CD8-positive, alpha-beta memory T cell (primary cell): ENCODE measurements at regions not wholly inside any gene's neighbourhood (a gene's known extent, or its start where the extent isn't known, plus 50 kb on each side); places are given as distances from the start of the nearest gene placed in this dataset.
"Not testable (repeated sequence)": the region's sequence is repeated elsewhere in the genome, so short reads cannot be mapped to it uniquely, and the experiment has no call there.

ENCODE experiments used
- CTCF ChIA-PET: fragments of 350-600 bp; sonication (Branson Sonifier 250); formaldehyde crosslinking; loops from one replicate; lab custom pipeline; 2021; ENCODE audit warnings: antibody characterized with exemption; lab: Charles Lee
- POLR2A ChIA-PET: fragments of 350-600 bp; sonication (Branson Sonifier 250); formaldehyde crosslinking; loops from one replicate; lab custom pipeline; 2021; ENCODE audit warnings: antibody characterized with exemption; lab: Charles Lee
- DNase-seq, 5 donors: peaks; one replicate each; pipeline versions ENCODE4 v3.0.0 to v3.0.0-alpha.2; 2020 to 2022; ENCODE audit warnings: mixed read lengths in 1 of 5
- H3K27ac ChIP-seq: one replicate; pipeline ENCODE4 v1.7.0; 2013; ENCODE audit warnings: low read depth, mild to moderate bottlenecking, low read length, moderate library complexity
- H3K27me3 ChIP-seq: 2 replicates; pipeline ENCODE4 v1.7.0; 2013; ENCODE audit warnings: low read length, mild to moderate bottlenecking; ENCODE audit not compliant: insufficient read depth, poor library complexity, severe bottlenecking
- H3K36me3 ChIP-seq: 2 replicates; pipeline ENCODE4 v1.7.0; 2013; ENCODE audit warnings: mild to moderate bottlenecking, low read length, moderate library complexity; ENCODE audit not compliant: insufficient read depth
- H3K4me1 ChIP-seq: 2 replicates; pipeline ENCODE4 v1.7.0; 2013; ENCODE audit warnings: mild to moderate bottlenecking, low read length, moderate library complexity; ENCODE audit not compliant: insufficient read depth
- H3K4me3 ChIP-seq: 2 replicates; pipeline ENCODE4 v1.7.0; 2013; ENCODE audit warnings: mild to moderate bottlenecking, low read length
- H3K9me3 ChIP-seq: 2 replicates; pipeline ENCODE4 v1.7.0; 2013; ENCODE audit warnings: mild to moderate bottlenecking, low read length
- H3K27ac Mint-ChIP-seq, 8 donors: one replicate each; pipeline ENCODE4 v1.8.0; 2020 to 2021; ENCODE audit warnings: mixed read lengths in 8 of 8, mild to moderate bottlenecking in 6 of 8, inconsistent platforms in 3 of 8, moderate library complexity in 3 of 8
- H3K27me3 Mint-ChIP-seq, 2 donors: one replicate each; pipeline ENCODE4 v1.8.0; 2020 to 2021; ENCODE audit warnings: mixed read lengths in 2 of 2, mild to moderate bottlenecking in 1 of 2, moderate library complexity in 1 of 2
- H3K36me3 Mint-ChIP-seq, 3 donors: one replicate each; pipeline ENCODE4 v1.8.0; 2020 to 2021; ENCODE audit warnings: mixed read lengths in 3 of 3, inconsistent platforms in 1 of 3, mild to moderate bottlenecking in 1 of 3
- H3K4me1 Mint-ChIP-seq, 3 donors: one replicate each; pipeline ENCODE4 v1.8.0; 2020 to 2021; ENCODE audit warnings: mixed read lengths in 3 of 3, inconsistent platforms in 1 of 3, mild to moderate bottlenecking in 1 of 3
- H3K4me3 Mint-ChIP-seq, 7 donors: one replicate each; pipeline ENCODE4 v1.8.0; 2020 to 2021; ENCODE audit warnings: mixed read lengths in 7 of 7, mild to moderate bottlenecking in 6 of 7, moderate library complexity in 4 of 7, inconsistent platforms in 2 of 7
- H3K9me3 Mint-ChIP-seq, 5 donors: one replicate each; pipeline ENCODE4 v1.8.0; 2020 to 2022; ENCODE audit warnings: mixed read lengths in 5 of 5, mild to moderate bottlenecking in 3 of 5, moderate library complexity in 2 of 5, inconsistent platforms in 1 of 5

DNA sequence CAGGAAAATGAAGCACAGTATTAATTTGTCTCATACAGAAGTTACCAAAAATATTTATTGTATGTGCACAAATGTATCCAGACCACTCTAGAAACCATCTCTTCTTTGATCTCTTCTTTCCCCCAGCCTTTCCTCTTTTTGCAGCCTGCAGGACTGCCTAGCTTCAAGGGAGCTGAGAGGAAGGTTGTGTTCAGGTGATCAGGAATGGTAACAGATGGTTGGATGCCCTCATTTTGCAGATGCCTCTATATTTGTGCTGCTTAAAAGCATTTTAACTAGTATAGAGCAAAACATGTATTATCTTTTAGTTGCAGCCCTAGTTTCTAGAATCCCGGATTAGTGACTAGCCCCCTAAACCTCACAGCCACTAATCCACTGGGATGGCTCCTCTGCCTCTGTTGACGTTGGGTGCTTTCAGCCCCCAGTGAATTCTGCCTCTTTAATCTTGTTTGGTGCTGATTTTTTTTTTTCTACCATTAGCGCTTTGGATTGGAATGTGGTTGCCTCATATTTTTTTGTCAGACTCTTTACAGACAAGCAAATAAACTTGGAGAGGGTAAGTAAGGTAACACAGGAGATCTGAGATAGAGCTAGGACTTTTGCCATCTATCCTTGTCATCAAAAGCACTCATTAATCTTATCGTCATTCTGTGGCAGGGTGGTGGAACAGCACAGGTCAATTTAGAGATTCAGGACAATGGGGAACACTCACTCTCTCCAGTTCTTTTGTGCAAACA is 103.8 kb upstream of the NDUFV2 start:
- no peak overlapping the region for H3K4me3 Mint-ChIP-seq
- no peak for DNase-seq
- H3K27me3 ChIP-seq, result no peaks in the 10 kb centered on the region
- POLR2A ChIA-PET, result no interaction called here
- H3K27me3 Mint-ChIP-seq, result peaks cover 7 to 61% of the 10 kb centered on the region in 2 donors
- no peaks in the 10 kb centered on the region for H3K9me3 ChIP-seq
- H3K4me3 ChIP-seq, result no peak overlapping the region
- no peak overlapping the region for H3K27ac Mint-ChIP-seq
- H3K27ac ChIP-seq, result peak overlapping the region; percentile 61
- peaks cover 0 to 1% (median 0%) of the 10 kb centered on the region in 3 donors for H3K36me3 Mint-ChIP-seq
- H3K4me1 ChIP-seq, result no peaks in the 10 kb centered on the region
- CTCF ChIA-PET, result interaction anchor here (0.8 kb wide), 1 partner anchor 21 kb away, joined by 3 read pairs; no protein-coding TSS in a partner anchor
- H3K36me3 ChIP-seq, result no peaks in the 10 kb centered on the region
- H3K4me1 Mint-ChIP-seq, result no peaks in the 10 kb centered on the region
- peaks cover 0 to 8% (median 4%) of the 10 kb centered on the region in 5 donors for H3K9me3 Mint-ChIP-seq

DNA sequence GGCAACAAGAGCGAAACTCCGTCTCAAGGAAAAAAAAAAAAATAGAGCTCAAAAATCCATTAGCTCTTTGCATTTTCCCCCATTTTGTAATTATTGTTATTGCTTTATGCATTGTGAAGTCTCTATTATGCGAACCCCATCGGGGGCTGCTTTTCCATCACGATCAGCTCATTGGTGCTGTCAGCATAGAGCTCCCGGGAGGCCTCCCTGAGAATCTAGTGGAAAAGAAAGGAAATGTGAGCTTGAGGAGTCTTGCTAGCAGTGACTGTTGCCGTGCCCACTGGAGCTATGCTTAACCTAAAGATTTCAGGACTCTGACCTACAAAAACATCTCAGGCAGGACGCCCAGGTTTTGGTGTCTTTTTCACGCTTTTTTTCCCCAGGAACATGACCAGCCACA is 102.6 kb upstream of the NDUFV2 start:
- H3K36me3 Mint-ChIP-seq, result peaks cover 0 to 1% (median 0%) of the 10 kb centered on the region in 3 donors
- peaks cover 7 to 59% of the 10 kb centered on the region in 2 donors for H3K27me3 Mint-ChIP-seq
- no peaks in the 10 kb centered on the region for H3K4me1 Mint-ChIP-seq
- H3K27ac Mint-ChIP-seq, result no peak overlapping the region
- Histone ChIP-seq H3K27ac (peak overlapping the region; percentile 61), H3K9me3 (no peaks in the 10 kb centered on the region), H3K27me3 (no peaks in the 10 kb centered on the region), H3K4me1 (no peaks in the 10 kb centered on the region), H3K4me3 (no peak overlapping the region), H3K36me3 (no peaks in the 10 kb centered on the region)
- ChIA-PET CTCF (no interaction called here), POLR2A (no interaction called here)
- no peak for DNase-seq
- H3K4me3 Mint-ChIP-seq, result no peak overlapping the region
- H3K9me3 Mint-ChIP-seq, result peaks cover 0 to 12% (median 4%) of the 10 kb centered on the region in 5 donors

DNA sequence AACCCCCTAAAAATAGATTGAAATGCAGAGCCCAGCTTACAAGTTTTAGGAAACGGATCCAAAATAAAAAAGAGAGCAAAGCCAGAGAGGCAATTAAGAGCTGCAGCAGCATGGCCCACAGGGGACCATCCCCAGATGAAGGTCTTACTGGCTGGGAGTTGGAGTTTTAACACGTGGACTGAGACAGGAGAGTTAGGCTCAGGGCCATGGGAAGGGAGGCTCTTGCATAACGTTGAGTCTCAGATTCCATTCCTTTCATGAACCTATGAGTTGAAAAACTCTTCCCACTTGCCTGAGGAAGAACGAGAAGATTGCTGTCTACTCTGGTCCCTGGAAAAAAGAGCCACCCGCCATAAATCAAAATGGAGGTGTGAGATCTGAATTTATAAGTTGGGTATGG is 101.8 kb upstream of the NDUFV2 start:
- CTCF ChIA-PET, result no interaction called here
- peaks cover 0 to 1% (median 0%) of the 10 kb centered on the region in 3 donors for H3K36me3 Mint-ChIP-seq
- no peak overlapping the region for H3K4me3 ChIP-seq

DNA sequence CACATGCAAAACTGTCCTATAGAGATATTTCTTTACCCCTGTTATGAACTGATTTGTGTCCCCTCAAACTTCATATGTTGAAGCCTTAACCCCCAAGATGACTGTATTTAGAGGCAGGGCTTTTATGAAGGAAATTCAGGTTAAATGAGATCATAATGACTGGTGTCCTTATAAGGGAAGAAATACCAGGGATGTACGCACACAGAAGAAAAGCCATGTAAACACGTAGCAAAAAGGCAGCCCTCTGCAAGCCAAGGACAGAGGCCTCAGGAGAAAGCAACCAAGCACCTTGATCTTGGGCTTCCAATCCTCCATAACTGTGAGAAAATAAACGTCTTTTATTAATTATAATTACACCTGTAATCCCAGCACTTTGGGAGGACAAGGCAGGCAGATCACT is 101.3 kb upstream of the NDUFV2 start:
- H3K4me3 ChIP-seq, result no peak overlapping the region
- peak overlapping the region; percentile 14 for H3K27ac ChIP-seq
- H3K27me3 ChIP-seq, result no peaks in the 10 kb centered on the region
- ChIA-PET POLR2A (no interaction called here), CTCF (no interaction called here)
- Mint-ChIP-seq H3K9me3 (peaks cover 0 to 12% (median 4%) of the 10 kb centered on the region in 5 donors), H3K36me3 (peaks cover 0 to 1% (median 0%) of the 10 kb centered on the region in 3 donors), H3K4me3 (no peak overlapping the region), H3K27me3 (peaks cover 7 to 62% of the 10 kb centered on the region in 2 donors), H3K4me1 (no peaks in the 10 kb centered on the region), H3K27ac (no peak overlapping the region)
- no peaks in the 10 kb centered on the region for H3K36me3 ChIP-seq
- no peaks in the 10 kb centered on the region for H3K9me3 ChIP-seq
- H3K4me1 ChIP-seq, result no peaks in the 10 kb centered on the region
- no peak for DNase-seq

More for the DNA sequence above, 101.8 kb upstream of the NDUFV2 start:
- no peak for DNase-seq
- H3K4me1 Mint-ChIP-seq, result no peaks in the 10 kb centered on the region
- POLR2A ChIA-PET, result no interaction called here
- H3K27ac Mint-ChIP-seq, result no peak overlapping the region
- no peak overlapping the region for H3K4me3 Mint-ChIP-seq
- Histone ChIP-seq H3K27me3 (no peaks in the 10 kb centered on the region), H3K36me3 (no peaks in the 10 kb centered on the region), H3K9me3 (no peaks in the 10 kb centered on the region), H3K27ac (peak overlapping the region; percentile 14), H3K4me1 (no peaks in the 10 kb centered on the region)
- H3K9me3 Mint-ChIP-seq, result peaks cover 0 to 12% (median 4%) of the 10 kb centered on the region in 5 donors
- H3K27me3 Mint-ChIP-seq, result peaks cover 7 to 65% of the 10 kb centered on the region in 2 donors

DNA sequence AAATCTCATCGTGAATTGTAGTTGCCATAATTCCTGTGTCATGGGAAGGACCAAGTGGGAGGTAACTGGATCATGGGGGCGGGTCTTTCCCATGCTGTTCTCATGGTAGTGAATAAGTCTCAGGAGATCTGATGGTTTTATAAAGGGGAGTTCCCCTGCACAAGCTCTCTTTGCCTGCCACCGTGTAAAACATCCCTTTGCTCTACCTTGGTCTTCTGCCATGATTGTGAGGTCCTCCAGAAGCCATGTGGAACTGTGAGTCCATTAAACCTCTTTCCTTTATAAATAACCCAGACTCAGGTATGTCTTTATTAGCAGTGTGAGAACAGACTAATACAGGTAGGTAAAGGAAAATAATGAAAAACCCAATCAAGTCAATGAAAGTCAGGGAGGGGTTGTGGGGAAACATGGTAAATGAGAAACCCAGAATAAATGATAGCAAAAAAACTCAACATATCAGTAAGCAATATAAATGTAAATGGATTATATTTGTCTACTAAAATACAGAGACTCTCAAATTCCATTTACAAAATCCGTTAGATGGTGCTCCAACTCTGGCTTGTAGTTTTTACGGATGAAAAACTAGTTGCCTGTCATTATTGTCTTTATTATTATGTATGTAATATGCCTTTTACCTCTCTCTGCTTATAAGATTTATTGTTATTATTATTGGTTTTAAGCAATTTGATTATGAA is 98.9 kb upstream of the NDUFV2 start:
- Mint-ChIP-seq H3K9me3 (peaks cover 1 to 12% (median 7%) of the 10 kb centered on the region in 5 donors), H3K36me3 (peaks cover 0 to 1% (median 0%) of the 10 kb centered on the region in 3 donors), H3K27me3 (peaks cover 11 to 62% of the 10 kb centered on the region in 2 donors), H3K4me1 (no peaks in the 10 kb centered on the region), H3K27ac (no peak overlapping the region), H3K4me3 (no peak overlapping the region)
- no peaks in the 10 kb centered on the region for H3K9me3 ChIP-seq
- ChIA-PET POLR2A (no interaction called here), CTCF (no interaction called here)
- DNase-seq, result no peak
- no peaks in the 10 kb centered on the region for H3K27me3 ChIP-seq
- H3K36me3 ChIP-seq, result no peaks in the 10 kb centered on the region
- no peak overlapping the region for H3K4me3 ChIP-seq
- no peaks in the 10 kb centered on the region for H3K4me1 ChIP-seq
- H3K27ac ChIP-seq, result no peak overlapping the region

DNA sequence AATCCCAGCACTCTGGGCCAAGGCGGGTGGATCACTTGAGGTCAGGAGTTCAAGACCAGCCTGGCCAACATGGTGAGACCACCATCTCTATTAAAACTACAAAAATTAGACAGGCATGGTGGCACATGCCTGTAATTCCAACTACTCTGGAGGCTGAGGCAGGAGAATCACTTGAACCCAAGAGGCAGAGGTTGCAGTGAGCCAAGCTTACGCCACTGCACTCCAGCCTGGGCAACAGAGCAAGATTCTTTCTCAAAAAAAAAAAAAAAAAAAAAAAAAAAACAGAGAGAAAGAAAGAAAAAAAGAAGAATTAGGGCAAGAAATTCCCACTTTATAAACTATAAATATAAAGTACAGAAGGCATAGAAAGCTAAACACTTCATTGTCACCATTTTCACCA is 98.2 kb upstream of the NDUFV2 start:
- H3K27me3 Mint-ChIP-seq, result peaks cover 15 to 60% of the 10 kb centered on the region in 2 donors
- H3K27ac Mint-ChIP-seq, H3K4me3 ChIP-seq, H3K27ac ChIP-seq, H3K36me3 Mint-ChIP-seq, H3K9me3 ChIP-seq, H3K4me3 Mint-ChIP-seq, H3K4me1 Mint-ChIP-seq, H3K4me1 ChIP-seq, DNase-seq, H3K36me3 ChIP-seq, POLR2A ChIA-PET, H3K27me3 ChIP-seq: not testable (repeated sequence)
- CTCF ChIA-PET, result interaction anchor here (1.0 kb wide), 1 partner anchor 16 kb away, joined by 3 read pairs; no protein-coding TSS in a partner anchor
- H3K9me3 Mint-ChIP-seq, result peaks cover 1 to 12% (median 7%) of the 10 kb centered on the region in 5 donors

DNA sequence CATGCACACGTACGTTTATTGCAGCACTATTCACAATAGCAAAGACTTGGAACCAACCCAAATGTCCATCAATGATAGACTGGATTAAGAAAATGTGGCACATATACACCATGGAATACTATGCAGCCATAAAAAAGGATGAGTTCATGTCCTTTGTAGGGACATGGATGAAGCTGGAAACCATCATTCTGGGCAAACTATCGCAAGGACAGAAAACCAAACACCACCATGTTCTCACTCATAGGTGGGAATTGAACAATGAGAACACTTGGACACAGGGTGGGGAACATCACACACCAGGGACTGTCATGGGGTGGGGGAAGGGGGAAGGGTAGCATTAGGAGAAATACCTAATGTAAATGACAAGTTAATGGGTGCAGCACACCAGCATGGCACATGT is 94.8 kb upstream of the NDUFV2 start:
- CTCF ChIA-PET, H3K27me3 ChIP-seq, POLR2A ChIA-PET, H3K36me3 Mint-ChIP-seq, H3K9me3 ChIP-seq, H3K4me3 Mint-ChIP-seq, H3K27ac Mint-ChIP-seq, H3K4me3 ChIP-seq, DNase-seq, H3K36me3 ChIP-seq, H3K4me1 ChIP-seq, H3K4me1 Mint-ChIP-seq: not testable (repeated sequence)
- Mint-ChIP-seq H3K27me3 (peaks cover 13 to 36% of the 10 kb centered on the region in 2 donors), H3K9me3 (peaks cover 1 to 12% (median 7%) of the 10 kb centered on the region in 5 donors)
- H3K27ac ChIP-seq, result peak overlapping the region; percentile 88

DNA sequence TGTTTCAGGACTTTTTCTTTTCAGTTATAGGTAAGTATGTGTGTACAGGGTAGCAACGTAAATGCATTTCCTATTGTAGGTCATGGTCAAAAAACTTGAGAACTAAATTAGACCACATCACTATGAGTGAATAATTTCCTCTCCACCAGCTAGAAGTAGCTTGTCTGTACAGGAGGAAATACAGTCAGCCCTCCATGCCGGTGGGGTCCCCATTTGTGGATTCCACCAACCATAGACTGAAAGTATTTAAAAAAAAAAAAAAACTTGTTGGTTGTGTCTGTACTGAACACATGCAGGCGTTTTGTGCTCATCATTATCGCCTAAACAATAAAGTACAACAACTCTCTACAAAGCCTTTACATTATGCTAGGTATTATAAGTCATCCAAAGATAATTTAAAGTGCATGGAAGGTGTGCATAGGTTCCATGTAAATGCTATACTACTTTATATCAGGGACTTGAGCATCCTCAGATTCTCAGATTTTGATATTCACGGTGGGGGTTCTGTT is 94.2 kb upstream of the NDUFV2 start:
- Mint-ChIP-seq H3K27me3 (peaks cover 13 to 32% of the 10 kb centered on the region in 2 donors), H3K9me3 (peaks cover under 1 to 8% (median 3%) of the 10 kb centered on the region in 5 donors)
- CTCF ChIA-PET, result no interaction called here

More for the DNA sequence above, 94.2 kb upstream of the NDUFV2 start:
- H3K27me3 ChIP-seq, result no peaks in the 10 kb centered on the region
- H3K4me1 ChIP-seq, result no peaks in the 10 kb centered on the region
- no peak overlapping the region for H3K4me3 ChIP-seq
- POLR2A ChIA-PET, result no interaction called here
- no peak for DNase-seq
- H3K4me3 Mint-ChIP-seq, result no peak overlapping the region
- H3K4me1 Mint-ChIP-seq, result no peaks in the 10 kb centered on the region
- H3K9me3 ChIP-seq, result no peaks in the 10 kb centered on the region
- no peak overlapping the region for H3K27ac Mint-ChIP-seq
- peaks cover 0 to under 1% (median 0%) of the 10 kb centered on the region in 3 donors for H3K36me3 Mint-ChIP-seq
- peak overlapping the region; percentile 88 for H3K27ac ChIP-seq
- H3K36me3 ChIP-seq, result no peaks in the 10 kb centered on the region
